T-helper 1 cell treated with Interleukin-12 subunit alpha and Interleukin-12 subunit beta and Interleukin-4 antibody, amounts not matched to agents 30 μg/mL and 1 μg/mL, for 36 hours (primary cell): ENCODE measurements at regions not wholly inside any gene's neighbourhood (a gene's known extent, or its start where the extent isn't known, plus 50 kb on each side); places are given as distances from the start of the nearest gene placed in this dataset.
"Not testable (repeated sequence)": the region's sequence is repeated elsewhere in the genome, so short reads cannot be mapped to it uniquely, and the experiment has no call there.

Source experiments
- H3K27ac Mint-ChIP-seq: one replicate; pipeline ENCODE4 v1.8.0; 2021; ENCODE audit warnings: mild to moderate bottlenecking, mixed read lengths
- H3K27me3 Mint-ChIP-seq: one replicate; pipeline ENCODE4 v1.8.0; 2021; ENCODE audit warnings: low read depth, mixed read lengths
- H3K36me3 Mint-ChIP-seq: one replicate; pipeline ENCODE4 v1.8.0; 2021; ENCODE audit warnings: low read depth, mixed read lengths
- H3K4me1 Mint-ChIP-seq: one replicate; pipeline ENCODE4 v1.8.0; 2021; ENCODE audit warnings: low read depth, mixed read lengths
- H3K4me3 Mint-ChIP-seq: one replicate; pipeline ENCODE4 v1.8.0; 2021; ENCODE audit warnings: mild to moderate bottlenecking, moderate library complexity, mixed read lengths
- H3K9me3 Mint-ChIP-seq: one replicate; pipeline ENCODE4 v1.8.0; 2021; ENCODE audit warnings: mixed read lengths

- Mint-ChIP-seq H3K27me3 (no peaks in the 10 kb centered on the region), H3K4me3 (no peak overlapping the region), H3K27ac (no peak overlapping the region), H3K36me3 (no peaks in the 10 kb centered on the region), H3K9me3 (peaks cover 6% of the 10 kb centered on the region), H3K4me1 (no peaks in the 10 kb centered on the region)
These were observed 502.3 kb downstream of the RBFOX1 start for GRCh38 chr16:7834771-7835431.

GRCh38 chr16:7820816-7821215 is 488.2 kb downstream of the RBFOX1 start:
- Mint-ChIP-seq H3K27me3 (no peaks in the 10 kb centered on the region), H3K36me3 (no peaks in the 10 kb centered on the region), H3K4me1 (no peaks in the 10 kb centered on the region), H3K4me3 (no peak overlapping the region), H3K27ac (no peak overlapping the region), H3K9me3 (peaks cover 15% of the 10 kb centered on the region)

GRCh38 chr16:7805686-7806396 is 473.2 kb downstream of the RBFOX1 start:
- no peak overlapping the region for H3K4me3 Mint-ChIP-seq
- H3K36me3 Mint-ChIP-seq = no peaks in the 10 kb centered on the region
- H3K27ac Mint-ChIP-seq = no peak overlapping the region
- no peaks in the 10 kb centered on the region for H3K27me3 Mint-ChIP-seq
- peaks cover 12% of the 10 kb centered on the region for H3K9me3 Mint-ChIP-seq
- no peaks in the 10 kb centered on the region for H3K4me1 Mint-ChIP-seq

GRCh38 chr16:7804635-7805195 is 472.1 kb downstream of the RBFOX1 start:
- Mint-ChIP-seq H3K36me3 (no peaks in the 10 kb centered on the region), H3K4me1 (no peaks in the 10 kb centered on the region), H3K9me3 (peaks cover 17% of the 10 kb centered on the region), H3K27me3 (no peaks in the 10 kb centered on the region), H3K4me3 (no peak overlapping the region), H3K27ac (no peak overlapping the region)

GRCh38 chr16:7792346-7792745 is 459.7 kb downstream of the RBFOX1 start:
- Mint-ChIP-seq H3K36me3 (no peaks in the 10 kb centered on the region), H3K4me1 (no peaks in the 10 kb centered on the region), H3K27ac (no peak overlapping the region), H3K4me3 (no peak overlapping the region), H3K27me3 (no peaks in the 10 kb centered on the region), H3K9me3 (peaks cover 27% of the 10 kb centered on the region)

GRCh38 chr16:7791028-7791590 is 458.5 kb downstream of the RBFOX1 start:
- Mint-ChIP-seq H3K9me3 (peaks cover 33% of the 10 kb centered on the region), H3K27ac (no peak overlapping the region), H3K4me1 (no peaks in the 10 kb centered on the region), H3K27me3 (no peaks in the 10 kb centered on the region), H3K4me3 (no peak overlapping the region), H3K36me3 (no peaks in the 10 kb centered on the region)

- no peaks in the 10 kb centered on the region for H3K36me3 Mint-ChIP-seq
- no peaks in the 10 kb centered on the region for H3K4me1 Mint-ChIP-seq
- H3K27me3 Mint-ChIP-seq = no peaks in the 10 kb centered on the region
- no peak overlapping the region for H3K4me3 Mint-ChIP-seq
- H3K9me3 Mint-ChIP-seq = peaks cover 29% of the 10 kb centered on the region
- no peak overlapping the region for H3K27ac Mint-ChIP-seq
These were observed 442.4 kb downstream of the RBFOX1 start for GRCh38 chr16:7775072-7775488.

- H3K4me3 Mint-ChIP-seq = no peak overlapping the region
- H3K27me3 Mint-ChIP-seq = no peaks in the 10 kb centered on the region
- H3K36me3 Mint-ChIP-seq = no peaks in the 10 kb centered on the region
- H3K27ac Mint-ChIP-seq = no peak overlapping the region
- H3K9me3 Mint-ChIP-seq = peaks cover 28% of the 10 kb centered on the region
- no peaks in the 10 kb centered on the region for H3K4me1 Mint-ChIP-seq
These were observed 440.1 kb downstream of the RBFOX1 start for GRCh38 chr16:7772722-7773121.

GRCh38 chr16:7769091-7769490 is 436.4 kb downstream of the RBFOX1 start:
- H3K4me3 Mint-ChIP-seq, H3K27ac Mint-ChIP-seq: not testable (repeated sequence)

GRCh38 chr16:7765079-7765550 is 432.5 kb downstream of the RBFOX1 start:
- Mint-ChIP-seq H3K9me3 (peaks cover 42% of the 10 kb centered on the region), H3K4me1 (no peaks in the 10 kb centered on the region), H3K27me3 (no peaks in the 10 kb centered on the region), H3K27ac (no peak overlapping the region), H3K36me3 (no peaks in the 10 kb centered on the region), H3K4me3 (no peak overlapping the region)

More at GRCh38 chr16:7769091-7769490, 436.4 kb downstream of the RBFOX1 start:
- not testable (repeated sequence) for H3K36me3 Mint-ChIP-seq, H3K27me3 Mint-ChIP-seq, H3K4me1 Mint-ChIP-seq
- H3K9me3 Mint-ChIP-seq = peaks cover 36% of the 10 kb centered on the region

- no peaks in the 10 kb centered on the region for H3K36me3 Mint-ChIP-seq
- no peaks in the 10 kb centered on the region for H3K27me3 Mint-ChIP-seq
- peaks cover 40% of the 10 kb centered on the region for H3K9me3 Mint-ChIP-seq
- H3K4me3 Mint-ChIP-seq = no peak overlapping the region
- H3K27ac Mint-ChIP-seq = no peak overlapping the region
- H3K4me1 Mint-ChIP-seq = no peaks in the 10 kb centered on the region
These were observed 430.5 kb downstream of the RBFOX1 start for GRCh38 chr16:7763111-7763510.
